LNCaP clone FGC (cell line): ENCODE measurements at regions not wholly inside any gene's neighbourhood (a gene's known extent, or its start where the extent isn't known, plus 50 kb on each side); places are given as distances from the start of the nearest gene placed in this dataset.

Experiments
- DNase-seq: peaks from one replicate; pipeline ENCODE4 v3.0.0-alpha.2; 2011; ENCODE audit warnings: low read depth
- H3K4me3 ChIP-seq: 2 replicates; pipeline ENCODE4 v1.5.1; 2011; ENCODE audit warnings: mild to moderate bottlenecking, low read depth, low read length, control low read depth
- TF ChIP-seq, protein P1 (sequence below): IDR thresholded peaks from 2 replicates; pipeline ENCODE4 v1.5.1; 2012; ENCODE audit warnings: mild to moderate bottlenecking; ENCODE audit not compliant: control insufficient read depth, insufficient read depth; ENCODE audit errors: extremely low read depth

DNA sequence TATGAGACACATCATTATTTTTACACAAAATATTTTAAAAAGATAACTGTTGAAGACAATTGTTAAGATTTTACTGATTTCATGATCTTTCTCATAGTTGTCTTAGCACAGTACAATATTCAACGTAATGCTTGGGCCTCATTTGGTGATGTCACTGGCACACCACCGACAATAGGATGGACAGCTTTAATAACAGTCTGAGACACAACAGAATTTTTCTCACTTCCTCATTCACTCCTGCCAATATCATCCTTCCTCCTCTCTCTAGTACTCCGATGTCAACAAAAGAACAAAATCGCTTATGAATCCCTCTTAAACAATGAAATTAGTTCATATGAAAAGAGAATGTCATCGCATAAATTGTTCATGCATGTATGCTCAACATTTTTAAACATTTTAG lies 461.9 kb upstream of the CDH7 start:
- no peak for DNase-seq
- H3K4me3 ChIP-seq, result no peak overlapping the region
- TF ChIP-seq, protein P1, sequence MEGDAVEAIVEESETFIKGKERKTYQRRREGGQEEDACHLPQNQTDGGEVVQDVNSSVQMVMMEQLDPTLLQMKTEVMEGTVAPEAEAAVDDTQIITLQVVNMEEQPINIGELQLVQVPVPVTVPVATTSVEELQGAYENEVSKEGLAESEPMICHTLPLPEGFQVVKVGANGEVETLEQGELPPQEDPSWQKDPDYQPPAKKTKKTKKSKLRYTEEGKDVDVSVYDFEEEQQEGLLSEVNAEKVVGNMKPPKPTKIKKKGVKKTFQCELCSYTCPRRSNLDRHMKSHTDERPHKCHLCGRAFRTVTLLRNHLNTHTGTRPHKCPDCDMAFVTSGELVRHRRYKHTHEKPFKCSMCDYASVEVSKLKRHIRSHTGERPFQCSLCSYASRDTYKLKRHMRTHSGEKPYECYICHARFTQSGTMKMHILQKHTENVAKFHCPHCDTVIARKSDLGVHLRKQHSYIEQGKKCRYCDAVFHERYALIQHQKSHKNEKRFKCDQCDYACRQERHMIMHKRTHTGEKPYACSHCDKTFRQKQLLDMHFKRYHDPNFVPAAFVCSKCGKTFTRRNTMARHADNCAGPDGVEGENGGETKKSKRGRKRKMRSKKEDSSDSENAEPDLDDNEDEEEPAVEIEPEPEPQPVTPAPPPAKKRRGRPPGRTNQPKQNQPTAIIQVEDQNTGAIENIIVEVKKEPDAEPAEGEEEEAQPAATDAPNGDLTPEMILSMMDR, result no peak

GRCh38 chr18:65287652-65288051 lies 463.2 kb upstream of the CDH7 start:
- no peak for DNase-seq
- no peak overlapping the region for H3K4me3 ChIP-seq
- TF ChIP-seq, protein P1, result no peak

DNA sequence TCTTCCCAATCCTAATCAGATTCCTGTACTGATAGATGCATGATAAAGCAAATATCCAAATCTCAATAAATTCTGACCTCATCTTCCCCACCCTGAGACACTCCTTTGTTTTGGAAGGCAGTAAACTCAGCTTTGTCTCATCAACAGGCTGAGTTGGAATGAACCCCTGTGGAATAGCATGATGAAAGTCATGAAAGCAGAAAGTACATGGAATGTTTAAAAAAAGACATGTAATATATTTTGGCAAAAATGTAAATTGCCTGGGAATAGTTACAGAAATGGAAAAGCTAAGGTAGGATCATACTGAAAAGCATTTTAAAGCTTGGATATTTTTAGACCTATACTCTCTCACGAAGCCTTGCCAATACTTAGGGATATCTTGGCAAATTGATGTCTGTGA lies 468.7 kb upstream of the CDH7 start:
- no peak for DNase-seq
- TF ChIP-seq, protein P1, result no peak
- H3K4me3 ChIP-seq, result no peak overlapping the region

GRCh38 chr18:65279668-65280305 lies 471.0 kb upstream of the CDH7 start:
- TF ChIP-seq, protein P1, result no peak
- H3K4me3 ChIP-seq, result no peak overlapping the region
- DNase-seq, result no peak

DNA sequence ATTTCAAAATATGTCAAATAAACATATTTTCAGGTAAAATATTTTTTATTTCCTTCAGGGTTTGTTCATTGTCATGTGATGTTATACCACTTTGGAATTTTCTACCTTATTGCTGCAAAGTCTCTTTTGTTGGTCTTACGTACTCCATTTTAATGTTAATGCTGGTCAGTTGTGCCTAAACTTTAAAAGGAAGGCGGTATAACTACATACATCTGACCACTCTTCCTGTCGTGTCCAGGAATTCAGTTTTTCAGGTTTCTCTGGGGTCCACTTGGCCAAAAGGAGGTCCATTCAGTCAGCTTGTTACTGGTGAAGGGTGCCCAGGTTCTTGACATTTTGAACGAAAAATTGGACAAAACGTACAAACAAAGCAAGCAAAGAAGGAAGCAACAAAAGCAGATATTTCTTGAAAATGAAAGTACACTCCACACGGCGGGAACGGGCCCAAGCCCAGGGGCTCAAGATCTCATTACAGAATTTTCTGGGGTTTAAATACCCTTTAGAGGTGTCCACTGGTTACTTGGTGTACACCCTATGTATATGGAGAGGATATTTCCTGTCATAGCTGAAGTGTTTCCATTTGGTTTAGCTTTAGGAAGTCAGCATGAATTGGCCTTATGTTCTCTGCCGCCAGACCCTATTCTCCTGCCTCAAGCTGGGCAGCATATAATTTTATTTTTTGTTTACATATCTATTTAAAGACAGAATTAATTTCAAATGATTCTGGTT lies 471.7 kb upstream of the CDH7 start:
- peak overlapping the region; percentile 31 for H3K4me3 ChIP-seq
- DNase-seq, result no peak
- TF ChIP-seq, protein P1, result no peak

DNA sequence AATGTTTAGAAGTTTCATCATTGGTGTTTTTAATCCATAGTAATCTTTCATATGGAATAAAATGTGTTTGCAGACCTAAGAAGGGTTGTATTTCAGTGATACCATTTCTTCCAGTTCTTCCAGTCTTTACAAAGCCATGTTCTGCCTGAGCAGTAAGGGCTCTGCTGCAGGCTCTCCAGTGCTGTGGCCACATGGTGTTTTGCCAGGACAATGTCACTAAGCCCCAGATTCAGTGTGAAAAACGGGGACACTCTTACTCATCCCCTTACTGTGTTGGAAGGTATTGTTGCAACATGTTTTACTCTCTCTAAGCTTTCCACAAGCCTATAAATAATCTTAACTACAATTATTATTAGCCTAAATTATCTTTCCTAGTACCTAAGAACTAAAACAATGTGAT lies 481.4 kb upstream of the CDH7 start:
- TF ChIP-seq, protein P1, result no peak
- DNase-seq, result no peak
- H3K4me3 ChIP-seq, result no peak overlapping the region
